Sigmoid colon (tissue), 4 donors: ENCODE measurements at regions not wholly inside any gene's neighbourhood (a gene's known extent, or its start where the extent isn't known, plus 50 kb on each side); places are given as distances from the start of the nearest gene placed in this dataset.

ENCODE experiments used
- CTCF ChIP-seq, 4 experiments: fragments of 450-650 bp in 3 of 4; fragments of 200-600 bp in 1 of 4; IDR thresholded peaks; one replicate each; pipeline ENCODE4 v1.5.1; 2016 to 2019; ENCODE audit warnings: antibody characterized with exemption in 4 of 4, mild to moderate bottlenecking in 3 of 4, moderate library complexity in 2 of 4
- EP300 ChIP-seq, 4 donors: sonication (generic); formaldehyde crosslinking; IDR thresholded peaks; one replicate each; pipeline ENCODE4 v1.6.1; 2017; ENCODE audit warnings: antibody characterized with exemption in 4 of 4
- POLR2A ChIP-seq, 2 donors: fragments of 450-650 bp; IDR thresholded peaks; one replicate each; pipeline ENCODE4 v1.6.1; 2016; ENCODE audit warnings: antibody characterized with exemption in 2 of 2, mild to moderate bottlenecking in 2 of 2, moderate library complexity in 2 of 2
- POLR2AphosphoS5 ChIP-seq, 4 donors: sonication (generic); formaldehyde crosslinking; IDR thresholded peaks; one replicate each; pipeline ENCODE4 v1.6.1; 2017; ENCODE audit warnings: antibody characterized with exemption in 4 of 4

GRCh38 chr3:40800343-40800742, 275.6 kb downstream of the ZNF621 start:
- peak in 2 of 4 donors; percentile 26 to 58 for TF ChIP-seq POLR2AphosphoS5 (IDR thresholded peaks at IDR 0.05)
- TF ChIP-seq CTCF (IDR thresholded peaks at IDR 0.05): no peak
- TF ChIP-seq POLR2A (IDR thresholded peaks at IDR 0.05): no peak
- no peak for TF ChIP-seq EP300 (IDR thresholded peaks at IDR 0.05)
